Hepatocyte (in vitro differentiated cells): ENCODE measurements at regions not wholly inside any gene's neighbourhood (a gene's known extent, or its start where the extent isn't known, plus 50 kb on each side); places are given as distances from the start of the nearest gene placed in this dataset.

Experiments
- EZH2 ChIP-seq: fragments of 200-600 bp; sonication (generic); IDR thresholded peaks from 2 replicates; pipeline ENCODE4 v1.6.1; 2016; ENCODE audit warnings: antibody characterized with exemption, mild to moderate bottlenecking, borderline replicate concordance
- EZH2phosphoT487 ChIP-seq: fragments of 200-600 bp; sonication (generic); IDR thresholded peaks from one replicate; pipeline ENCODE4 v1.6.1; 2018; ENCODE audit warnings: antibody characterized with exemption, mild to moderate bottlenecking, low read depth, moderate library complexity; ENCODE audit not compliant: unreplicated experiment, severe bottlenecking
- TF ChIP-seq, protein P1 (sequence below): fragments of 200-600 bp; sonication (generic); IDR thresholded peaks from 2 replicates; pipeline ENCODE4 v1.5.1; 2016; ENCODE audit warnings: antibody characterized with exemption, mild to moderate bottlenecking; ENCODE audit not compliant: poor library complexity

DNA sequence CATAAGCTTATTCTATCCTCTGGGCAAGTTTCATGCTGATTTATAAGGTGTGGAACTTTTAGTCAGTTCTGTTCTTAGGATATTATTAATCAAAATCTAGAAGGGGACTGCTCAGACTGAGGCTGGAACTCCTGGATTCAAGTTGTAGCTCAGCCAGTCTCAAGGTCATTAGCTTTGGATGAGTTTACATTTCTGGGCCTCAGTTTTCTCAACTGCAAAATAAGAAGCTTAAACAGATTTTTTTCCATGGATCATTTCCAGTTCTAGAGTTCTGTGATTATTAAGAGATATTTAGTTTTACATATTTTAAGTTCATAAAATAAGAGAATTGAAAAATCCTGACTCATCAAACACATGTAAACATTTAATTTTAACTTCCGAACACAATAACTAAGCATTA is 442.5 kb upstream of the PKDCC start:
- TF ChIP-seq, protein P1, sequence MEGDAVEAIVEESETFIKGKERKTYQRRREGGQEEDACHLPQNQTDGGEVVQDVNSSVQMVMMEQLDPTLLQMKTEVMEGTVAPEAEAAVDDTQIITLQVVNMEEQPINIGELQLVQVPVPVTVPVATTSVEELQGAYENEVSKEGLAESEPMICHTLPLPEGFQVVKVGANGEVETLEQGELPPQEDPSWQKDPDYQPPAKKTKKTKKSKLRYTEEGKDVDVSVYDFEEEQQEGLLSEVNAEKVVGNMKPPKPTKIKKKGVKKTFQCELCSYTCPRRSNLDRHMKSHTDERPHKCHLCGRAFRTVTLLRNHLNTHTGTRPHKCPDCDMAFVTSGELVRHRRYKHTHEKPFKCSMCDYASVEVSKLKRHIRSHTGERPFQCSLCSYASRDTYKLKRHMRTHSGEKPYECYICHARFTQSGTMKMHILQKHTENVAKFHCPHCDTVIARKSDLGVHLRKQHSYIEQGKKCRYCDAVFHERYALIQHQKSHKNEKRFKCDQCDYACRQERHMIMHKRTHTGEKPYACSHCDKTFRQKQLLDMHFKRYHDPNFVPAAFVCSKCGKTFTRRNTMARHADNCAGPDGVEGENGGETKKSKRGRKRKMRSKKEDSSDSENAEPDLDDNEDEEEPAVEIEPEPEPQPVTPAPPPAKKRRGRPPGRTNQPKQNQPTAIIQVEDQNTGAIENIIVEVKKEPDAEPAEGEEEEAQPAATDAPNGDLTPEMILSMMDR: no peak
- TF ChIP-seq EZH2: no peak
- TF ChIP-seq EZH2phosphoT487: no peak
